ENCODE measurements at regions not wholly inside any gene's neighbourhood (a gene's known extent, or its start where the extent isn't known, plus 50 kb on each side); places are given as distances from the start of the nearest gene placed in this dataset.

- no peak for DNase-seq (ENCODE audit: low read depth in 2 of 3, low spot score in 1 of 3)
Observed at GRCh38 chr10:112871021-112871420, 79.0 kb upstream of the TCF7L2 start.

GRCh38 chr10:112872728-112873127, 77.3 kb upstream of the TCF7L2 start:
- no peak for DNase-seq (ENCODE audit: low read depth in 2 of 3, low spot score in 1 of 3)

- DNase-seq (ENCODE audit: low read depth in 2 of 3, low spot score in 1 of 3), result no peak
Observed at GRCh38 chr10:112873541-112873940, 76.5 kb upstream of the TCF7L2 start.

- no peak for DNase-seq (ENCODE audit: low read depth in 2 of 3, low spot score in 1 of 3)
Observed at GRCh38 chr10:112874982-112875381, 75.1 kb upstream of the TCF7L2 start.

GRCh38 chr10:112875476-112876267, 74.4 kb upstream of the TCF7L2 start:
- peak in 1 of 3 donors; percentile 0 for DNase-seq (ENCODE audit: low read depth in 2 of 3, low spot score in 1 of 3)

- DNase-seq (ENCODE audit: low read depth in 2 of 3, low spot score in 1 of 3), result no peak
Observed at GRCh38 chr10:112880633-112881530, 69.2 kb upstream of the TCF7L2 start.

GRCh38 chr10:112883360-112884178, 66.5 kb upstream of the TCF7L2 start:
- DNase-seq (ENCODE audit: low read depth in 2 of 3, low spot score in 1 of 3), result no peak

- DNase-seq (ENCODE audit: low read depth in 2 of 3, low spot score in 1 of 3), result no peak
Observed at GRCh38 chr10:112884179-112884504, 65.9 kb upstream of the TCF7L2 start.

GRCh38 chr10:112886463-112886862, 63.6 kb upstream of the TCF7L2 start:
- DNase-seq (ENCODE audit: low read depth in 2 of 3, low spot score in 1 of 3), result no peak

- no peak for DNase-seq (ENCODE audit: low read depth in 2 of 3, low spot score in 1 of 3)
Observed at GRCh38 chr10:112887968-112888367, 62.1 kb upstream of the TCF7L2 start.

GRCh38 chr10:112895292-112895691, 54.8 kb upstream of the TCF7L2 start:
- no peak for DNase-seq (ENCODE audit: low read depth in 2 of 3, low spot score in 1 of 3)

GRCh38 chr10:112896273-112896672, 53.8 kb upstream of the TCF7L2 start:
- no peak for DNase-seq (ENCODE audit: low read depth in 2 of 3, low spot score in 1 of 3)

GRCh38 chr10:112896722-112897121, 53.3 kb upstream of the TCF7L2 start:
- no peak for DNase-seq (ENCODE audit: low read depth in 2 of 3, low spot score in 1 of 3)

- no peak for DNase-seq (ENCODE audit: low read depth in 2 of 3, low spot score in 1 of 3)
Observed at GRCh38 chr10:112898540-112899390, 51.3 kb upstream of the TCF7L2 start.

GRCh38 chr10:112899391-112900065, 50.5 kb upstream of the TCF7L2 start:
- DNase-seq (ENCODE audit: low read depth in 2 of 3, low spot score in 1 of 3), result no peak

Measured in stimulated activated CD4-positive, alpha-beta T cell treated with anti-CD3 and anti-CD28 coated beads, Interleukin-12 subunit alpha, Interleukin-12 subunit beta, amount 100 ng/mL, for 48 hours (primary cell).